Liver (tissue), 8 donors: ENCODE measurements at regions not wholly inside any gene's neighbourhood (a gene's known extent, or its start where the extent isn't known, plus 50 kb on each side); places are given as distances from the start of the nearest gene placed in this dataset.

Experiments
- DNase-seq: peaks from one replicate; pipeline ENCODE4 v3.0.0-alpha.2; 2017; ENCODE audit warnings: low spot score
- H3K27ac ChIP-seq, 2 donors: one replicate each; pipeline ENCODE4 v1.7.0; 2013; ENCODE audit warnings: inconsistent platforms in 2 of 2, low read length in 2 of 2, control low read depth in 1 of 2, low read depth in 1 of 2, mild to moderate bottlenecking in 1 of 2
- H3K27me3 ChIP-seq, 4 donors: one replicate each; pipeline versions ENCODE4 v1.6.1 to v1.7.0; 2013; ENCODE audit warnings: low read length in 3 of 4, inconsistent platforms in 1 of 4, mild to moderate bottlenecking in 1 of 4, moderate library complexity in 1 of 4; ENCODE audit not compliant: control insufficient read depth in 4 of 4, insufficient read depth in 4 of 4
- H3K36me3 ChIP-seq, 4 donors: one replicate each; pipeline versions ENCODE4 v1.6.1 to v1.7.0; 2013; ENCODE audit warnings: low read length in 3 of 4, mild to moderate bottlenecking in 3 of 4, low read depth in 1 of 4, moderate library complexity in 1 of 4; ENCODE audit not compliant: control insufficient read depth in 4 of 4, insufficient read depth in 3 of 4
- H3K4me1 ChIP-seq, 4 donors: one replicate each; pipeline versions ENCODE4 v1.6.1 to v1.7.0; 2013; ENCODE audit warnings: low read length in 3 of 4, mild to moderate bottlenecking in 3 of 4, moderate library complexity in 1 of 4; ENCODE audit not compliant: control insufficient read depth in 4 of 4, insufficient read depth in 4 of 4
- H3K4me3 ChIP-seq, 3 donors: one replicate each; pipeline versions ENCODE4 v1.6.1 to v1.7.0; 2013; ENCODE audit warnings: low read length in 3 of 3, control low read depth in 1 of 3, low read depth in 1 of 3, mild to moderate bottlenecking in 1 of 3
- H3K9ac ChIP-seq, 2 donors: one replicate each; pipeline ENCODE4 v1.7.0; 2013; ENCODE audit warnings: low read length in 2 of 2, mild to moderate bottlenecking in 2 of 2, moderate library complexity in 2 of 2, control low read depth in 1 of 2, low read depth in 1 of 2
- H3K9me3 ChIP-seq, 4 donors: one replicate each; pipeline versions ENCODE4 v1.6.1 to v1.7.0; 2013; ENCODE audit warnings: low read length in 3 of 4; ENCODE audit not compliant: control insufficient read depth in 4 of 4
- ATF3 ChIP-seq: IDR thresholded peaks from 2 replicates; pipeline ENCODE4 v1.6.1; 2016; ENCODE audit warnings: antibody characterized with exemption
- EGR1 ChIP-seq, 2 donors: IDR thresholded peaks; 2 replicates each; pipeline ENCODE4 v1.6.1; 2016 to 2018; ENCODE audit warnings: antibody characterized with exemption in 2 of 2, low read depth in 2 of 2
- FOXA1 ChIP-seq: IDR thresholded peaks from 2 replicates; pipeline ENCODE4 v1.6.1; 2016; ENCODE audit warnings: antibody characterized with exemption
- FOXA2 ChIP-seq: IDR thresholded peaks from 2 replicates; pipeline ENCODE4 v1.6.1; 2016; ENCODE audit warnings: antibody characterized with exemption
- GABPA ChIP-seq, 2 donors: IDR thresholded peaks in 1 of 2; conservative IDR thresholded peaks in 1 of 2; 2 replicates each; pipeline ENCODE4 v1.6.1; 2016; ENCODE audit warnings: antibody characterized with exemption in 2 of 2, mild to moderate bottlenecking in 1 of 2, moderate library complexity in 1 of 2
- HNF4A ChIP-seq, 2 donors: conservative IDR thresholded peaks; 2 replicates each; pipeline ENCODE4 v1.6.1; 2016; ENCODE audit warnings: antibody characterized with exemption in 2 of 2, mild to moderate bottlenecking in 2 of 2
- HNF4G ChIP-seq: IDR thresholded peaks from 2 replicates; pipeline ENCODE4 v1.6.1; 2016; ENCODE audit warnings: antibody characterized with exemption
- JUND ChIP-seq, 2 donors: IDR thresholded peaks; 2 replicates each; pipeline ENCODE4 v1.6.1; 2016; ENCODE audit warnings: antibody characterized with exemption in 2 of 2
- NR2F2 ChIP-seq: IDR thresholded peaks from 2 replicates; pipeline ENCODE4 v1.6.1; 2016; ENCODE audit warnings: antibody characterized with exemption
- RAD21 ChIP-seq, 2 donors: IDR thresholded peaks; 2 replicates each; pipeline ENCODE4 v1.6.1; 2016; ENCODE audit warnings: antibody characterized with exemption in 2 of 2, mild to moderate bottlenecking in 2 of 2
- REST ChIP-seq: IDR thresholded peaks from 2 replicates; pipeline ENCODE4 v1.6.1; 2016; ENCODE audit warnings: antibody characterized with exemption, mild to moderate bottlenecking
- RXRA ChIP-seq, 2 donors: IDR thresholded peaks; 2 replicates each; pipeline ENCODE4 v1.6.1; 2017 to 2018; ENCODE audit warnings: antibody characterized with exemption in 2 of 2, mild to moderate bottlenecking in 1 of 2
- SP1 ChIP-seq: IDR thresholded peaks from 2 replicates; pipeline ENCODE4 v1.6.1; 2018; ENCODE audit warnings: antibody characterized with exemption, mild to moderate bottlenecking
- TAF1 ChIP-seq: conservative IDR thresholded peaks from 2 replicates; pipeline ENCODE4 v1.6.1; 2016; ENCODE audit warnings: antibody characterized with exemption, mild to moderate bottlenecking
- YY1 ChIP-seq: IDR thresholded peaks from 2 replicates; pipeline ENCODE4 v1.6.1; 2016; ENCODE audit warnings: antibody characterized with exemption, mild to moderate bottlenecking
- WGBS: extraction: QIAGEN DNeasy Blood & Tissue Kit; methylation state at CpG from one replicate; pipeline ENCODE4 v1.1.7; 2013; 5-methylcytosine and 5-hydroxymethylcytosine counted together
- TF ChIP-seq, protein P1 (sequence below): IDR thresholded peaks from 2 replicates; pipeline ENCODE4 v1.6.1; 2016; ENCODE audit warnings: antibody characterized with exemption
- TF ChIP-seq, protein P2 (sequence below): fragments of 150-350 bp; IDR thresholded peaks from 2 replicates; pipeline ENCODE4 v1.5.1; 2017; ENCODE audit warnings: improper control_type of control experiment, low read depth, low read length; ENCODE audit not compliant: missing input control
- TF ChIP-seq, protein P3 (sequence below): IDR thresholded peaks from 2 replicates; pipeline ENCODE4 v1.6.1; 2016; ENCODE audit warnings: antibody characterized with exemption
- donor health status: healthy.
- donor health status: healthy.
- donor health status: healthy.
- donor health status: healthy.
- donor health status: healthy.

- no peak overlapping the region for H3K4me3 ChIP-seq
- H3K27me3 ChIP-seq = no peaks in the 10 kb centered on the region
- TF ChIP-seq JUND (IDR thresholded peaks at IDR 0.05) (no peak), NR2F2 (no peak), SP1 (no peak), RAD21 (IDR thresholded peaks at IDR 0.05) (no peak), HNF4A (conservative IDR thresholded peaks at IDR 0.05) (no peak), REST (no peak), EGR1 (IDR thresholded peaks at IDR 0.05; ENCODE audit: low read depth in 2 of 2) (no peak), FOXA1 (no peak), TAF1 (no peak), YY1 (no peak), RXRA (IDR thresholded peaks at IDR 0.05) (no peak), ATF3 (no peak), GABPA (IDR thresholded peaks at IDR 0.05 in 1 of 2, conservative IDR thresholded peaks at IDR 0.05 in 1 of 2) (no peak), HNF4G (no peak), FOXA2 (no peak)
- TF ChIP-seq, protein P1, sequence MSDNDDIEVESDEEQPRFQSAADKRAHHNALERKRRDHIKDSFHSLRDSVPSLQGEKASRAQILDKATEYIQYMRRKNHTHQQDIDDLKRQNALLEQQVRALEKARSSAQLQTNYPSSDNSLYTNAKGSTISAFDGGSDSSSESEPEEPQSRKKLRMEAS = no peak
- TF ChIP-seq, protein P2, sequence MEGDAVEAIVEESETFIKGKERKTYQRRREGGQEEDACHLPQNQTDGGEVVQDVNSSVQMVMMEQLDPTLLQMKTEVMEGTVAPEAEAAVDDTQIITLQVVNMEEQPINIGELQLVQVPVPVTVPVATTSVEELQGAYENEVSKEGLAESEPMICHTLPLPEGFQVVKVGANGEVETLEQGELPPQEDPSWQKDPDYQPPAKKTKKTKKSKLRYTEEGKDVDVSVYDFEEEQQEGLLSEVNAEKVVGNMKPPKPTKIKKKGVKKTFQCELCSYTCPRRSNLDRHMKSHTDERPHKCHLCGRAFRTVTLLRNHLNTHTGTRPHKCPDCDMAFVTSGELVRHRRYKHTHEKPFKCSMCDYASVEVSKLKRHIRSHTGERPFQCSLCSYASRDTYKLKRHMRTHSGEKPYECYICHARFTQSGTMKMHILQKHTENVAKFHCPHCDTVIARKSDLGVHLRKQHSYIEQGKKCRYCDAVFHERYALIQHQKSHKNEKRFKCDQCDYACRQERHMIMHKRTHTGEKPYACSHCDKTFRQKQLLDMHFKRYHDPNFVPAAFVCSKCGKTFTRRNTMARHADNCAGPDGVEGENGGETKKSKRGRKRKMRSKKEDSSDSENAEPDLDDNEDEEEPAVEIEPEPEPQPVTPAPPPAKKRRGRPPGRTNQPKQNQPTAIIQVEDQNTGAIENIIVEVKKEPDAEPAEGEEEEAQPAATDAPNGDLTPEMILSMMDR = no peak
- TF ChIP-seq, protein P3, sequence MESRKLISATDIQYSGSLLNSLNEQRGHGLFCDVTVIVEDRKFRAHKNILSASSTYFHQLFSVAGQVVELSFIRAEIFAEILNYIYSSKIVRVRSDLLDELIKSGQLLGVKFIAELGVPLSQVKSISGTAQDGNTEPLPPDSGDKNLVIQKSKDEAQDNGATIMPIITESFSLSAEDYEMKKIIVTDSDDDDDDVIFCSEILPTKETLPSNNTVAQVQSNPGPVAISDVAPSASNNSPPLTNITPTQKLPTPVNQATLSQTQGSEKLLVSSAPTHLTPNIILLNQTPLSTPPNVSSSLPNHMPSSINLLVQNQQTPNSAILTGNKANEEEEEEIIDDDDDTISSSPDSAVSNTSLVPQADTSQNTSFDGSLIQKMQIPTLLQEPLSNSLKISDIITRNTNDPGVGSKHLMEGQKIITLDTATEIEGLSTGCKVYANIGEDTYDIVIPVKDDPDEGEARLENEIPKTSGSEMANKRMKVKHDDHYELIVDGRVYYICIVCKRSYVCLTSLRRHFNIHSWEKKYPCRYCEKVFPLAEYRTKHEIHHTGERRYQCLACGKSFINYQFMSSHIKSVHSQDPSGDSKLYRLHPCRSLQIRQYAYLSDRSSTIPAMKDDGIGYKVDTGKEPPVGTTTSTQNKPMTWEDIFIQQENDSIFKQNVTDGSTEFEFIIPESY = no peak
- WGBS = 79% methylated on average over 6 of the region's 6 CpGs
- H3K4me1 ChIP-seq = no peaks in the 10 kb centered on the region
- H3K27ac ChIP-seq = no peak overlapping the region
- no peak overlapping the region for H3K9ac ChIP-seq
- no peaks in the 10 kb centered on the region for H3K36me3 ChIP-seq
- H3K9me3 ChIP-seq = no peaks in the 10 kb centered on the region
- no peak for DNase-seq
Measured at GRCh38 chr2:19775838-19776237, 125.9 kb downstream of the TTC32 start.

DNA sequence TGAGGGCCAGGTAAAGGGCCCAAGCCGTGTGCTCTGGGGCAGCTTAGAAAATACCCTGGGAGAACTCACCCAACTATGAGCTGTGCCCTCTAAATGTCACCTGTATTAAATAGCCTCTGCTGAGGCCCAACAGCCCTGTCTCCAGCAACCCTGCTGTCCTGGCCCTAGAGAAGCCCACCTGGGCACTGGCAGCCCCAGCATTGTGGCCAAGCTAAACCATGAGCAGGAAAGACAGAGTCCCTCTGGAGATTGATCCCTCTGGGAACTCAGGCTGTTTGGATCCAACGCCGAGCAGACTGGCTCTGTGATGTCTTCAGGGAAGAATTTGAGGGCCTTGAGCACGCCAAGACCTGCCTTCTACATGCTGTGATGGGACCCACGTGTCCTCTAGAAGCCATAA is 126.5 kb downstream of the TTC32 start:
- Histone ChIP-seq H3K4me1 (no peaks in the 10 kb centered on the region), H3K9me3 (no peaks in the 10 kb centered on the region), H3K27ac (no peak overlapping the region), H3K4me3 (no peak overlapping the region), H3K27me3 (no peaks in the 10 kb centered on the region), H3K9ac (no peak overlapping the region), H3K36me3 (no peaks in the 10 kb centered on the region)
- WGBS = 89% methylated on average over 5 of the region's 5 CpGs
- no peak for DNase-seq
- no peak for TF ChIP-seq FOXA1
- TF ChIP-seq, protein P1 = no peak
- TF ChIP-seq JUND (IDR thresholded peaks at IDR 0.05) = no peak
- TF ChIP-seq SP1 = no peak
- no peak for TF ChIP-seq ATF3
- TF ChIP-seq HNF4A (conservative IDR thresholded peaks at IDR 0.05) = no peak
- TF ChIP-seq, protein P2 = no peak
- no peak for TF ChIP-seq RAD21 (IDR thresholded peaks at IDR 0.05)
- TF ChIP-seq, protein P3 = no peak
- TF ChIP-seq RXRA (IDR thresholded peaks at IDR 0.05) = no peak
